NB4 (cell line): ENCODE measurements at regions not wholly inside any gene's neighbourhood (a gene's known extent, or its start where the extent isn't known, plus 50 kb on each side); places are given as distances from the start of the nearest gene placed in this dataset.

ENCODE experiments used
- CTCF ChIP-seq: IDR thresholded peaks from one replicate; pipeline ENCODE4 v1.5.1; 2012; ENCODE audit warnings: low read depth, low read length
- MAX ChIP-seq: IDR thresholded peaks from 2 replicates; pipeline ENCODE4 v1.6.1; 2011; ENCODE audit warnings: low read depth, low read length
- MYC ChIP-seq: IDR thresholded peaks from 2 replicates; pipeline ENCODE4 v1.6.1; 2011; ENCODE audit warnings: low read depth, low read length
- POLR2A ChIP-seq: IDR thresholded peaks from 2 replicates; pipeline ENCODE4 v1.6.1; 2011; ENCODE audit warnings: mild to moderate bottlenecking; ENCODE audit not compliant: insufficient read length; ENCODE audit errors: extremely low read depth

GRCh38 chr4:14581741-14582140 lies 420.5 kb upstream of the CPEB2 start:
- TF ChIP-seq CTCF (no peak), POLR2A (no peak), MYC (no peak), MAX (no peak)
